GM13977 (cell line): ENCODE measurements at regions not wholly inside any gene's neighbourhood (a gene's known extent, or its start where the extent isn't known, plus 50 kb on each side); places are given as distances from the start of the nearest gene placed in this dataset.

Experiments used
- DNase-seq: peaks from one replicate; pipeline ENCODE4 v3.0.0; 2012; ENCODE audit warnings: low spot score
- in situ Hi-C: fragments of 300-500 bp; cut with MboI; formaldehyde crosslinking; loops from one replicate; pipeline ENCODE4 v1.12.0; 2022; ENCODE audit warnings: low sequenced_read_pairs, low pct_unique_long_range_greater_than_20kb, mixed read lengths, inconsistent platforms; ENCODE audit not compliant: unreplicated experiment
- TF ChIP-seq, protein P1 (sequence below): IDR thresholded peaks from 2 replicates; pipeline ENCODE4 v1.5.1; 2012; ENCODE audit warnings: mild to moderate bottlenecking, control low read depth; ENCODE audit not compliant: insufficient read depth; ENCODE audit errors: extremely low read depth, missing control alignments

DNA sequence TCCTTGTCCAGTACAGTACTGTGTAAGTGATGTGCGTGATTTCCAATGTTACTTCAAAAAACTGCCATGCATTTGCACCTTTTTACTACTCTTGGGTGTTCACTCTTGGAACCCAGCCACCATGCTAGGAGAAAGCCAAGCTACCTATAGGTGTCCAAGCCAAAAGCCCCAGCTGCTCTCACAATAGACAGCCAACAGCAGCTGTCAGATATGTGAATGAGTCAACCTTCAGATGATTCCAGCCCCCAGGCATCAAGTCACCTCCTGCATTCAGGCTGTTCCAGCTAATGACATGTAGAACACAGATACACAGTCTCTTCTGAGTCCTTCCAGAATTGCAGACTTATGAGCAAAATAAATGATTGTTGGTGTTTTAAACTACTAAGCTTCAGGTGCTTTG, 417.7 kb upstream of the TGFBR2 start:
- DNase-seq = no peak
- TF ChIP-seq, protein P1, sequence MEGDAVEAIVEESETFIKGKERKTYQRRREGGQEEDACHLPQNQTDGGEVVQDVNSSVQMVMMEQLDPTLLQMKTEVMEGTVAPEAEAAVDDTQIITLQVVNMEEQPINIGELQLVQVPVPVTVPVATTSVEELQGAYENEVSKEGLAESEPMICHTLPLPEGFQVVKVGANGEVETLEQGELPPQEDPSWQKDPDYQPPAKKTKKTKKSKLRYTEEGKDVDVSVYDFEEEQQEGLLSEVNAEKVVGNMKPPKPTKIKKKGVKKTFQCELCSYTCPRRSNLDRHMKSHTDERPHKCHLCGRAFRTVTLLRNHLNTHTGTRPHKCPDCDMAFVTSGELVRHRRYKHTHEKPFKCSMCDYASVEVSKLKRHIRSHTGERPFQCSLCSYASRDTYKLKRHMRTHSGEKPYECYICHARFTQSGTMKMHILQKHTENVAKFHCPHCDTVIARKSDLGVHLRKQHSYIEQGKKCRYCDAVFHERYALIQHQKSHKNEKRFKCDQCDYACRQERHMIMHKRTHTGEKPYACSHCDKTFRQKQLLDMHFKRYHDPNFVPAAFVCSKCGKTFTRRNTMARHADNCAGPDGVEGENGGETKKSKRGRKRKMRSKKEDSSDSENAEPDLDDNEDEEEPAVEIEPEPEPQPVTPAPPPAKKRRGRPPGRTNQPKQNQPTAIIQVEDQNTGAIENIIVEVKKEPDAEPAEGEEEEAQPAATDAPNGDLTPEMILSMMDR = no peak
- in situ Hi-C loops = no loop called here

DNA sequence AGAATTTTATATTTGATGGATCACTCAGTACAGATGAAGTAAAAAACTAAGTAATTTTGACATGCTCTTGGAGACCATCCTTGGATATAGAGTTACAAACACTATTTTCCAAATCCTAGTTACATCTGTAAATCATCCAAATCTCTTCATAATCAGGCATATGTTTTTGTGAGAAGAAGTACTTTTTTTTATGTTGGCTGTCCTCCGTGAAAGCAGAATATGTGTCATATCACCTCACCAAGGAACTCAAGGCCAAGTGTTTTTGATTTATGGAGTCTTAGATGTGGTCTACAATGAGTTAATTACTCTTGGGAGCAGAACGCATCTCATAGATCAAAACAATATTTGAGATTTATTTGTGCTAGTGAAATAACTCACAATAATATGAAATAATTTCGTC, 416.5 kb upstream of the TGFBR2 start:
- in situ Hi-C loops = no loop called here
- no peak for DNase-seq
- TF ChIP-seq, protein P1 = no peak

DNA sequence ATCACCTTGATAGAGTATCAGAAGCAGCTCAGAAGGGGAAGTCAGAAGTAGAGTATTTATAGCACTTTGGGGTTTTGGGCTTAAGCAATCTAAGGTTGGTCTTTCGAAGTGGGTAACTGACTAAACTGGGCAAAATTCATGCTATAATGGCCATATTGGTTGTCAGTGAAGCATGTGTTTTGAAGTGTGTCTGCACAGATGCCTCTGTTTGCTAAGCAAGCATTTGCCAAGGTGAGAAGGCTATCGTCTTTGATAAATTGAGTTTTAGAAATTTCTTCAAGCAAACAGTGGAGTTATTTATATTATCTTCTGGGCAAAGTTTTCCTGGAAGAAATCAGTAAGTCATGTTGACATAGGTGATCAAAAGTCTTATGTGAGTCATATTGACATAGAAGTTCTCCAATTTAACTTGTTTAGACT, 412.8 kb upstream of the TGFBR2 start:
- DNase-seq = no peak
- TF ChIP-seq, protein P1 = no peak
- in situ Hi-C loops = no loop called here

DNA sequence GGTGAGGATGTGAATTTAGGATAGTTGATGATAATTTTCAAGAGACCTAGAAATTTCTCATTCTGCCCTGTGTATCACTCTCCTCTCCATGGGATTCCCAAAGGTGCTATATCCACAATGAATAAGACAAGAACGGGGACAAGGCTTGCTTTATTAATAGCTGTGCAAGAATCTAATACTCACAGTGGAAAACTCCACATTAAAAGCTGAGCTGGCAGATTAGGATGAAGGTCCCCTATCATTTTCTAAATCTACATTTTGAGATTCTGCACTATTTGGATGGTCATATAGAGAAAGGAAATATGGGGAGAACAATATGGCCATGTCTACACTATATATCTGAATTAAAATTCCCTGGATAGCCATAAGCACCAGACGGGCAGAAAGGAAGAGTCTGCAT, 411.0 kb upstream of the TGFBR2 start:
- DNase-seq = no peak
- TF ChIP-seq, protein P1 = no peak
- in situ Hi-C loops = no loop called here

DNA sequence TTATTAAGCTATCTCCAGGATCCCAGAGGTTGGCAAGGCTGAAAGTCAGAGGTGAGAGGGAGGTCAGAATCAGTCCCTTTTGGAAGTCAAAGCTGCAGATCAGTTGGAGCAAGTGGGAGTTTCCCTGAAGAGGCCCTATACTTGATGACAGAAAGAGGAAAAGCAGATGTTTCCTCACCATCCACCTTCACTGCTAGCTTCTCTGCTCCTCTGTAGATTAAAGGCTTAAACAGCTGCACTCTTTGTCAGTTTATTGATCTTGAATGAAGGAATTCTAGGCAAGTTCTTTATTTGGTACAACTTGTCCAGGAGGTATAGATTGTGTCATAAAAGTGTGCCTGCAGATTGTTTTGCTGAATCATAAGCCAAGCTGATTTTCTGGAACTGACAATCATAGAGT, 408.2 kb upstream of the TGFBR2 start:
- DNase-seq = no peak
- TF ChIP-seq, protein P1 = no peak
- in situ Hi-C loops = no loop called here

DNA sequence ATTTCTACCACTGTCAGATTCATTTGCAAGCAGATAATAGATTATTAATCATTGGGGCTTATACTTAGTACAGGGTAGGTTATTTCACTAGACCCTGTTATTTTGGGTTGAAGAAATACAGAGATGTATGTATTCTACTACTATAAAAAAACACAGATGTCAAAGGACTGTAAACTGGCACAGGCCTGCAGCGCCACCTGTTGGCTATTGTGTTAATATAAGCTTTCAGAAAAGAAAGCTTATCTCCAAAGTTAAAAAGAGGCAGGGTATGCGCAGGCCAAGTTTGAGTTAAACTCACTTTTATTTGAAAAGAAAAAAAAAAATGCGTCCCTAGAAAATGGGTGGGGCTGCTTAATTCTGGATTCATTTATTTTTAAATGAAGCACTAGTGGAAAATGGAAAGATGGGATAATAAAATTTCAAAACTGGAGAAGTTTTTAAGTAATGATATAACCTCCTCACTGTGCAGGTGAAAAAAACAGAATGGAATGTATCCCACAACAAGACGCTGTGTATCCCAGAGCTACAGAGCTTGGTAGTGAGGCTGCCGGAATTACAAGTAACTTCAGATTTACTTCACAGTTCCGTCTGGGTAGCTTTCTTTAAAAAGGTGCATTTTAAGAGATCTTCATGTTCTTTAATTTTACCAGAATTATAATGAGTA, 407.2 kb upstream of the TGFBR2 start:
- TF ChIP-seq, protein P1 = peak; percentile 83
- in situ Hi-C loops = no loop called here
- DNase-seq = peak; percentile 25

DNA sequence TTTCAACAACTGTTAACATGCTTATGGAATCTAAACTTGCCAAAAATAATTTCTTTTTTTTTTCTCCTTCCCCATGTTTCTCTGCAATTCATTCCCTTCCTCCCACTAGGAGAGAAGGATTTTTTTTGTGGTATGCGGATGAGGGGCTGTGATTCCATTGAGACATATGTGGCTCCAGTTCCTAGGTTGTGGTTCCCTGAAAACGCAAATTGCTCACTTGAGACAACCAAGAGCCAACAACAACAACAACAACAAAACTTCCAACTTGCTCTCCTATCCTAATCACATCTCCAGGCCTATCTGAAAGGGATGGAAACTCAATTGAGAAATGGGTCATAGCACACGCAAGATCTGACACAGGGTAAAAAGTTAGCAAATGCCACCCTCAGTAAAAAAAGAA, 406.5 kb upstream of the TGFBR2 start:
- DNase-seq = no peak
- in situ Hi-C loops = loop anchor here (25.0 kb wide), 1 partner anchor 487 kb away; no protein-coding TSS in a partner anchor
- TF ChIP-seq, protein P1 = no peak
